PFSK-1 (cell line): ENCODE measurements at regions not wholly inside any gene's neighbourhood (a gene's known extent, or its start where the extent isn't known, plus 50 kb on each side); places are given as distances from the start of the nearest gene placed in this dataset.

Experiments
- TAF1 ChIP-seq: IDR thresholded peaks from 2 replicates; pipeline ENCODE4 v1.6.1; 2012; ENCODE audit warnings: low read length, control low read depth, borderline replicate concordance; ENCODE audit not compliant: insufficient read depth
- TF ChIP-seq, protein P1 (sequence below), 2 experiments: IDR thresholded peaks; 2 replicates each; pipeline versions ENCODE4 v1.6.1 to v1.8.0; 2011 to 2012; ENCODE audit warnings: low read depth in 2 of 2, low read length in 2 of 2, control low read depth in 1 of 2, inconsistent platforms in 1 of 2, mild to moderate bottlenecking in 1 of 2, moderate library complexity in 1 of 2; ENCODE audit not compliant: insufficient read depth in 1 of 2

DNA sequence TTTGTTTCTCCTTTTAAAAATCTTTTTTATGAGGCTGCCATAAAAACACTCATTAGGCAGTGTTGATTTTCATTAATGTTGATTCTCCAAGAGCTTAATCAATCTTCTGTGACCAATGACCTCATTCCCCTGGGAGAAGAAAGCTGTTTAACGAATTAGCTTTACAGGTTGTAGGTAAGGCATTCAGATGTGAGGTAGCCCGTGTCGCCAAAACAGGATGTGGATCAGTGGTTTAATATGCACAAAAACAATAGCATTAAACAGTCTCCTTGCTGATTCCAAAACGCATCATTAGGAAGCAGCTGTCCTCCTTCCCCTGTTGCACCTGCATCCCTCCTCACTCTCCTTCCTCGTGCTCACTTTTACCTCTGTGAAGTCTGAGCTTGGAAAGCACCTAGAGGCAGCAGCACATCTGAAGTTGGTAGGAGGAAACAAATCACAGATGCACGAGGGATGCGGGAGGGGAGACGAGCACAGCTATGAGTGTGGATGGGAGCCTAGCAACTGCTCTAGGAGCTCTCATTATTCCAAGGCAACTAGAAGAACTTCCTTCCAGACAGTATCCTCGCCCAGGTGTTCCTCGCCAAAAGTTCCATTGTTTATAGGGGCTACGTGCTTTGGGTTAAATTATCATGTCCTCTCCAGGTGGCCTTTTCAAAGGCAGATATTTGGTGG, 179.4 kb upstream of the SNX19 start:
- TF ChIP-seq, protein P1, sequence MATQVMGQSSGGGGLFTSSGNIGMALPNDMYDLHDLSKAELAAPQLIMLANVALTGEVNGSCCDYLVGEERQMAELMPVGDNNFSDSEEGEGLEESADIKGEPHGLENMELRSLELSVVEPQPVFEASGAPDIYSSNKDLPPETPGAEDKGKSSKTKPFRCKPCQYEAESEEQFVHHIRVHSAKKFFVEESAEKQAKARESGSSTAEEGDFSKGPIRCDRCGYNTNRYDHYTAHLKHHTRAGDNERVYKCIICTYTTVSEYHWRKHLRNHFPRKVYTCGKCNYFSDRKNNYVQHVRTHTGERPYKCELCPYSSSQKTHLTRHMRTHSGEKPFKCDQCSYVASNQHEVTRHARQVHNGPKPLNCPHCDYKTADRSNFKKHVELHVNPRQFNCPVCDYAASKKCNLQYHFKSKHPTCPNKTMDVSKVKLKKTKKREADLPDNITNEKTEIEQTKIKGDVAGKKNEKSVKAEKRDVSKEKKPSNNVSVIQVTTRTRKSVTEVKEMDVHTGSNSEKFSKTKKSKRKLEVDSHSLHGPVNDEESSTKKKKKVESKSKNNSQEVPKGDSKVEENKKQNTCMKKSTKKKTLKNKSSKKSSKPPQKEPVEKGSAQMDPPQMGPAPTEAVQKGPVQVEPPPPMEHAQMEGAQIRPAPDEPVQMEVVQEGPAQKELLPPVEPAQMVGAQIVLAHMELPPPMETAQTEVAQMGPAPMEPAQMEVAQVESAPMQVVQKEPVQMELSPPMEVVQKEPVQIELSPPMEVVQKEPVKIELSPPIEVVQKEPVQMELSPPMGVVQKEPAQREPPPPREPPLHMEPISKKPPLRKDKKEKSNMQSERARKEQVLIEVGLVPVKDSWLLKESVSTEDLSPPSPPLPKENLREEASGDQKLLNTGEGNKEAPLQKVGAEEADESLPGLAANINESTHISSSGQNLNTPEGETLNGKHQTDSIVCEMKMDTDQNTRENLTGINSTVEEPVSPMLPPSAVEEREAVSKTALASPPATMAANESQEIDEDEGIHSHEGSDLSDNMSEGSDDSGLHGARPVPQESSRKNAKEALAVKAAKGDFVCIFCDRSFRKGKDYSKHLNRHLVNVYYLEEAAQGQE (IDR thresholded peaks at IDR 0.05; ENCODE audit: insufficient read depth in 1 of 2, low read depth in 2 of 2, low read length in 2 of 2) = no peak
- TF ChIP-seq TAF1 = no peak
